RWPE1 (cell line): ENCODE measurements at regions not wholly inside any gene's neighbourhood (a gene's known extent, or its start where the extent isn't known, plus 50 kb on each side); places are given as distances from the start of the nearest gene placed in this dataset.

Experiments used
- CTCF ChIA-PET: fragments of 350-600 bp; sonication (Branson Sonifier 250); formaldehyde crosslinking; extraction: SDS; loops from one replicate; lab custom pipeline; 2021; lab: Yijun Ruan, JAX
- POLR2A ChIA-PET: fragments of 400-600 bp; formaldehyde crosslinking; extraction: SDS; loops from one replicate; lab custom pipeline; 2020; ENCODE audit warnings: antibody characterized with exemption; ENCODE audit not compliant: low non-redundant PET; lab: Yijun Ruan, JAX
- DNase-seq: peaks from one replicate; pipeline ENCODE4 v3.0.0; 2012; ENCODE audit warnings: low spot score
- H3K27ac ChIP-seq: fragments of 450-650 bp; 2 replicates; pipeline ENCODE4 v1.5.1; 2017
- TF ChIP-seq, protein P1 (sequence below): fragments of 450-650 bp; conservative IDR thresholded peaks from 2 replicates; pipeline ENCODE4 v1.5.1; 2017; ENCODE audit warnings: low read depth, mild to moderate bottlenecking

DNA sequence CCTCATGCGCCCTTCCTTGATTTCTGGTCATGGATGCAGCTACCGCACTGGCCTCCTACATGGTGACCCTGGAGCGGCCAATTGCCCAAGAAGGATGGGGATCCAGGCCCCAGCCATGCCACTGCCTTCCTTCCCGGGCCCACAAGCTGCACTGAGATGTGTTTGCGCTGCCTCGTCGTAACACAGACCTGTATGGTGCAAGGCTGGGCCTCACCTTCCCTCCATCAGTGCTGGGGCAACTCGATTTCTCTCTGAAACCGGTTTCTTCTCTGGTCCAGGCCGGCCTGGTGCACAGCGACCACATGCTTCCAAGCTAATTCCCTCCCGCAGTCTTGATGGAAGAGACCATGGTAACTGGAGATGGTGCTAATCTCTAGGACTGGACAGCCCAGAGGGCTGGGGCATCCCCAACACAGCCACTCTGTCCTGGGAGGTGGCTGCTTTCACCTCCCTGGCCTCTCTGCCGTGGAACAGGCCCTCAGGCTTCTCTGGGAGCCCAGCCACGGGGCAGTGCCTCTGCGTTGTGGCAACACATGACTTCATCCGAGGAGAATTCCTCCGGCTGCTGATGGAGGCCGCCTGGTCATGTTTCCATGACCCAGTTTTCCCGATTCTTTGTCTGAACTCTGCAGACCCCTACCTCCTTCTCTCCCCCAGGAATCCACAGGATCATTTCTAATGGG is 184.2 kb downstream of the GLI2 start:
- CTCF ChIA-PET = no interaction called here
- DNase-seq = no peak

DNA sequence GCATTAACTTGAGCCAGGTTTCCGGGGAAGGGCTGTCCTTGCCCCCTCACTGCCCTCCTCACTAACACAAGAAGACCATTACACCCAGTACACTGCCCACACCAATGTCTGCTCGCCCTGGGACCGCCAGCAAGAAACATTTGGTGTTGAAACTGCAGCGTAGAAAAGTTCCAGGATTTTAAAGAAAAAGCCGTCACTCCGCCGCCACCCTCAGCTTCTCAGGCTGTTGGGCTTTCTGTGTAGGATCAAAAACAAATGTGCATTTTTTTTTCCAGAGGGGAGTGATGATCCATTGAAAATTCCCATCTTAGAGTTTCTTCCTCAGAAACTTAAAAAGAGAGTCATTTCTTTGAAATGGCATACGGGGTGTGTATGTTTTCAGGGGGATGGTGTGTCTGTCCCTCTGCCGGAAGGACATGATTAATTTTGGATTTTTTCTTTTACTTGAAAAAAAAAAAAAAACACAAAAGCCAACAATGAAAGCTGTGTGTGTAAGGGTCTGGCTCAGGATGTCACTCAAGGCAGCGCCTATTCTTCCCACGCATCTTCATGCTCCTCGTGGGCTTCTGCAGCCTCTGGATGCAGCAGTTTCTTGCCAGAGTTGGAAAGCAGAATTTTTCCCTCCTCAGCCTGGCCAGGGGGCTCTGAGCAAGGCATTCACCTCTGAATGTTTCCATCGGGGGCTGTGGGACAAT is 184.9 kb downstream of the GLI2 start:
- TF ChIP-seq, protein P1, sequence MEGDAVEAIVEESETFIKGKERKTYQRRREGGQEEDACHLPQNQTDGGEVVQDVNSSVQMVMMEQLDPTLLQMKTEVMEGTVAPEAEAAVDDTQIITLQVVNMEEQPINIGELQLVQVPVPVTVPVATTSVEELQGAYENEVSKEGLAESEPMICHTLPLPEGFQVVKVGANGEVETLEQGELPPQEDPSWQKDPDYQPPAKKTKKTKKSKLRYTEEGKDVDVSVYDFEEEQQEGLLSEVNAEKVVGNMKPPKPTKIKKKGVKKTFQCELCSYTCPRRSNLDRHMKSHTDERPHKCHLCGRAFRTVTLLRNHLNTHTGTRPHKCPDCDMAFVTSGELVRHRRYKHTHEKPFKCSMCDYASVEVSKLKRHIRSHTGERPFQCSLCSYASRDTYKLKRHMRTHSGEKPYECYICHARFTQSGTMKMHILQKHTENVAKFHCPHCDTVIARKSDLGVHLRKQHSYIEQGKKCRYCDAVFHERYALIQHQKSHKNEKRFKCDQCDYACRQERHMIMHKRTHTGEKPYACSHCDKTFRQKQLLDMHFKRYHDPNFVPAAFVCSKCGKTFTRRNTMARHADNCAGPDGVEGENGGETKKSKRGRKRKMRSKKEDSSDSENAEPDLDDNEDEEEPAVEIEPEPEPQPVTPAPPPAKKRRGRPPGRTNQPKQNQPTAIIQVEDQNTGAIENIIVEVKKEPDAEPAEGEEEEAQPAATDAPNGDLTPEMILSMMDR = no peak
- ChIA-PET POLR2A (no interaction called here), CTCF (no interaction called here)
- no peak for DNase-seq
- peak overlapping the region; percentile 41 for H3K27ac ChIP-seq

More for the DNA sequence above, 184.2 kb downstream of the GLI2 start:
- TF ChIP-seq, protein P1 = no peak
- POLR2A ChIA-PET = no interaction called here
- peak overlapping the region; percentile 41 for H3K27ac ChIP-seq

DNA sequence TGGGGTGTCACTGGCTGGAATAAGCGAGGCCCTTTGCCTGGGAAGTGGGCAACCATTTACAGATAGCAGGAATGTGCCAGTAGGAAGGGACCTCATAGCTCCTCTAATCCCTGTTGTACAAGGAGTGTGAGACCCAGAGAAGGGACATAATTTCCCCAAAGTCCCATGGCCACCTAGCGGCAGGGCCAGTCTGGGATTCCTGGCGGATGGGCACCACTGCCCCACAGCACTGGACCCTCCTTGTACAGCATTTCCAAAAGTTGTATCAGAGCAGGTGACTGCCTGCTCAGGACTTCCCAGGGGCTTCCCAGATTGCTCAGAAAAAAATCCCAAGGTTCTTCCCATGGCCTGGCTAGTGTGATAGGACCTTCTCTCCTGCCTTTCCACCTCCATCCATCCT is 185.8 kb downstream of the GLI2 start:
- TF ChIP-seq, protein P1 = no peak
- no peak overlapping the region for H3K27ac ChIP-seq
- no peak for DNase-seq
- POLR2A ChIA-PET = no interaction called here
- CTCF ChIA-PET = no interaction called here

DNA sequence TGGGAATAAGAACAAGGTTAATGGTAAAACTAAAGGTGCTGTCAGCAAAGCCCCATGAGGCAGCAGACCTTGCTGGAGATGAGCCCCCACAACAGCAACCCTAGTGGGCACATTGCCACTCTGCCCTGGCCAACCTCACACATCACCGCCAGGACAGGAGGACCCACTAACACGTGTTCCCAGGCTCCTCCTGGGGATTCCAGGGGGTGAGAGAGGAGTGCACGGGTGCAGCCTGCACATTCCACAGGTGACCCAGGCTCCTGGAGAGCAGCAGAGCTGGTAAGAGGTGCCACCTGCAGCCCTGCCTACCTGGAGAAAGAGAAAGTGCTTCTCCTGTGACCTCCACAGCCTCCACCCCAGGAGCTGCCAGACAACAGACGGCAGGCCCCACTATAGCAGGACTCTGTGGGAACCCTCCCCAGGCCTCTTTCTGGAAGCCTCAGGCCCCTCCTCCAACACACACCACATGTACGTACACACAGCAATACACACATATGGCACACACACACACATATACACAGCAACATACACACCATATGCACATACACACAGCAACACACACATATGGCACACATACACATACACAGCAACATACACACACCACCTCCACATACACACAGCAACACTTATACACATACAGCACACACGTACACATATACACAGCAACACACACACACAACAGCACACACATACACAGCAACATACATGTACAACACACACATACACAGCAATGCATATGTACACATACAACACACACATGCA is 187.1 kb downstream of the GLI2 start:
- DNase-seq = no peak
- POLR2A ChIA-PET = interaction anchor here (0.6 kb wide), 1 partner anchor 31 kb away, joined by 3 read pairs; no protein-coding TSS in a partner anchor
- CTCF ChIA-PET = interaction anchor here (0.6 kb wide), 2 partner anchors 100 to 1564 kb away, joined by 3 to 5 read pairs; no protein-coding TSS in a partner anchor
- TF ChIP-seq, protein P1 = no peak
- no peak overlapping the region for H3K27ac ChIP-seq

DNA sequence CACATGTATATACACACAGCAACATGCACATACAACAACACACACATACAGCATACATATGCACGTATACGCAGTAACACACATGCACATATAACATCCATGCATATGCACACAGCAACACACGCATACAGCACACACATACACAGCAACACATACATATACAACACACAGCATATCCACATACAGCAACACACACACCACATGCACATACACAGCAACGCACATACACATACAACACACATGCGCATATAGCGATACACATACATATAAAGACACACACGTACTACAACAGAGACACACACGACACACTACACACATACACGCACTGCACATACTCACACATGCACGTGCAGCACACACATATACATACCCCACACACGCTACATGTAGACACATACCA is 187.8 kb downstream of the GLI2 start:
- CTCF ChIA-PET = interaction anchor here (0.7 kb wide), 1 partner anchor 154 kb away, joined by 4 read pairs; no protein-coding TSS in a partner anchor
- POLR2A ChIA-PET = no interaction called here
- TF ChIP-seq, protein P1 = no peak
- no peak overlapping the region for H3K27ac ChIP-seq
- DNase-seq = no peak

DNA sequence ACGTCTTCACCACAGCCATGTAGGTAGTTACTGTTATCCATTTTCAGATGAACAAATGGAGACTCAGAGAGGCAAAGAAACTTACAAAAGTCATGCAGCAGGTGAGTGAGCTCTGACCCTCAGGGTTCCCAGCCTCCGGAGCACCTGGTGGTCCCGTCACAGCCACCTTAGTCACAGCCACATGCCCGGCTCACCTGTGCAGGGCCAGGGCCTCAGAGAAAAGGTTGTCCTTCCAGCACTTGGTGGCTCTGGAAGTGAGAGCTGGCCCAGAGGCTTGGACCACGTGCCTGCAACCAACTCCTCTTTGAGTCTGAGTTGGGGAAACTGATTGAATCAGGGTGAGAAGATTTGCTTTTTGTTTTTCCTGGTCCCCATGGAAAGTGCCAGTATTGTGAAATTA is 189.3 kb downstream of the GLI2 start:
- H3K27ac ChIP-seq = no peak overlapping the region
- POLR2A ChIA-PET = no interaction called here
- CTCF ChIA-PET = no interaction called here
- TF ChIP-seq, protein P1 = no peak
- no peak for DNase-seq
